GM21529 (cell line): ENCODE measurements at regions not wholly inside any gene's neighbourhood (a gene's known extent, or its start where the extent isn't known, plus 50 kb on each side); places are given as distances from the start of the nearest gene placed in this dataset.

Experiments
- ATAC-seq: cut with Tn5 transposase; IDR thresholded peaks from one replicate; pipeline ENCODE4 v1.9.1; 2021; ENCODE audit not compliant: unreplicated experiment

GRCh38 chr4:137333031-137333430, 199.3 kb downstream of the PCDH18 start:
- ATAC-seq = no peak

DNA sequence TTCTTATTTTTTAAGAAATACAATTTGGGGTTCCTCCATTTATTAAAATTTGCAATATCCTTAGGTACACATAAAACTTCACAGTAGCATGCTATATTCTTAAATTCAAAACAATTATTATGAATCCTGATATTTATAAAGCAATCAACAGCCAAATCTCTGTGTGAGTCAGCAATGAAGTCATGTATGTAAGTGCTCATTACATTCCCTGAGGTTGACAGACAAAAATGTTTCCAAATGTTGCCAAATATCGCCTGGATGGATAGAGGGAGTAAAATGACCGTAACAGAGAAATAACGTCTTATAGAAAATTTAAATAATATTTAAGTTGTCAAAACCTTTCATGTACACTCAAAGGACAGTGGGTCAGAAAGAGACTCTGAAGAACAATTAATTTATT, 220.0 kb downstream of the PCDH18 start:
- ATAC-seq = no peak

DNA sequence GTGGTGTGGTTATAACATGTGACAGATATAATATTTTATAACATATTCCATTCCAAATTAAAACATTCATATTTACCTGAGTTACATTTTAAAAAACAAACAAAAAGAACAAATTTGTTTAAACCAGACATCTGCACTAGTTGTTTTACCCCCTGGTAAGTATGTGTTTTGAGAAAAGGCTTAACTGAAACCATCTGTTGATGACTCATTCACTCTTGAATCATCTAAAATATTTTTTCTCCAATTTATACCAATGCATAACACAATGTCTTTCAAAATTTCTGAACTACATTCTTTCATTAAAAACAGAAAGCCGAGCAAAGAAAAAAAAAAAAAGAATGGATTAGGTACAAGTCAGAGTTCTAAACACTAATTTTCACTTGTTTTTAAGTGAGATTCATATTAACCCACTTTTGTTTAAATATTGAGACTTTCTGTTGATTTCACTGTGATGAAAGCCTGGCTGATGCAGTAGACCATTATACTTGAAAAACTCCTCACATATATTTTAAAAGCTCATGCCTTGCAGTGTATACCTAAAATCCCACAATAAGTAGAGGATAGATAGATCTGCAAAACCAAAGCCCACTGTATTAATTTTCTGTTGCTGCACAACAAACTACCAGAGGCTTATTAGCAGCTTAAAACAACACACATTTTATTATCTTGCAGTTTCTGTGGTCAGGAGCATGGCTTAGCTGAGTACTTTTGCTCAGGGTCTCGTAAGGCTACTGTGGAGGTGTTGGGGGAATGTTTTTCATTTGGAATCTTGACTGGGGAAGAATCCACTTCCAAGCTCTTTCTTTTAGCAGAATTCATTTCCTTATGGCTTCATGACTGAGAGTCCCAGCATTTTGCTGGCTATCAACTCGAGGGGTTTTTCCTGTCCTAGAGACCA, 221.5 kb downstream of the PCDH18 start:
- no peak for ATAC-seq

DNA sequence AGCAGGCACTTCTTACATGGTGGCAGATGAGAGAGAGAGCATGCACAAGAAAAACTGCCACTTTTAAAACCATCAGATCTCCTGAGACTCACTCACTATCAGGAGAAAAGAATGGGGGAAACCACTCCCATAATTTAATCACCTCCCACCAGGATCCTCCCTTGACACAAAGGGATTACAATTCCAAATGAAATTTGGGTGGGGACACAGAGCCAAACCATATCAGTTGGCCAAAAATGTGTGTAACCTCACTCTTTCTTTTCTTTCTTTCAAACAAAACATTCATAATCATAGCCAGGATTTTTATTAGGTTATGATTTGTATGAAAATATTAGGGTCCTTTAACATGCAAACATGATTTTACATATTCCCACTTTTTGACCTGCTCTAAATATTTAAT, 222.1 kb downstream of the PCDH18 start:
- no peak for ATAC-seq

GRCh38 chr4:137309424-137309823, 222.9 kb downstream of the PCDH18 start:
- ATAC-seq = no peak

DNA sequence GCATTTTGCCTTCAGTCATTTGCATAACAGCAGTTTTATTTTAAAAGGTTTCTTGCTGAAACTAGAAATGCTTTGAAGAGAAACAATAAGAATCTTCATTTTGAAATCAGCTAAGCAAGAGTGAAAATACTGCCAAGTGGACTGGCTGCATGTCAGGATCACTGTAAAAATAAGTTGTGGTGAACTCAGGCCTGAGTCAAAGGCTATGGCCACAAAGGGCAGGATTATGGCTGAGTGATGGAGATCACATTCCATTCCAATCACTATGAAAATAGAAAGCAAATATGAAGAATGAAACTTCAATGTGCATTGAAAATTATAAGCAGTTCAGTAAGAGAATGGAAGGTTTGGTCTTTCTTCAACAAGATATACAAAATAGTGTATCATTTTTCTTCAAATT, 224.5 kb downstream of the PCDH18 start:
- no peak for ATAC-seq

DNA sequence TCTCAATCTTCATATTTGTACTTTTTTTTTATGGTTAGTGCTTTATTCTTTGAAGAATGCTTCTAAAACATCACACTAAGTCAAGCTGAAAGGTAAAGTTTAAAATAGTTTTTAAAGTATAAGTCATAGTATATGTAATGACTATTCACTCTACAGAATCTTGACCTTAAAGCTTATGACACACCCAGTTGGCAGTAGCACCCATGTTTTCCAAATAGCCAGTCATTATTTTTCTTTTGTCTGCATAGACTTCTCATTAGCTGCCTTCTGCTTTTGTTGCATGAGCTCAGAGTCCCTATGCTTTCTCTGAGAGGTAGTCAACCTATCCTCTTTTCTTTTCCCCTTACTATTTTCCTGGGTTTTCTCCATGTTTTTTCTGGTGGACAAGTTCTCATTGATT, 231.5 kb downstream of the PCDH18 start:
- no peak for ATAC-seq

DNA sequence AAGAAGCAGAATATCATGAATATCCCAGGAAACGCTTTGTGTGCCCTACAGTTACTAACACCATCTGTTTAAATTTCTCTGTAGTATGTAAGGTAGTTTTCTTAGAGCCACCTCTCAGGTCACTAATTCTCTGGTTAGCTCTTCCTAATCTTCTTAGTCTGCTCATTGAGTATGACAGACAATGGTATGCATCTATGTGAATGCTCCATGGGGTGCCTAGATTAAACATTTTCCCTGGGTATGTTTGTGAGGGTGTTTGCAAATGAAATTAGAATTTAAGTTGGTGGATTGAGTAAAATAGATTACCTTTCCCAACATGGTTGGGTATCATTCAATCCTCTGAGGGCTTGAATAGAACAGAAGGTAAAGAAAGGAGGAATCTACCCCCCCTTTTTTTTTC, 233.0 kb downstream of the PCDH18 start:
- no peak for ATAC-seq

- no peak for ATAC-seq
Observed at GRCh38 chr4:137293281-137293680, 239.0 kb downstream of the PCDH18 start.

- no peak for ATAC-seq
Observed at GRCh38 chr4:137283737-137284136, 248.6 kb downstream of the PCDH18 start.

- ATAC-seq = no peak
Observed at GRCh38 chr4:137278431-137278830, 253.9 kb downstream of the PCDH18 start.

- ATAC-seq = no peak
Observed at GRCh38 chr4:137274404-137274803, 257.9 kb downstream of the PCDH18 start.

GRCh38 chr4:137267024-137267423, 265.3 kb downstream of the PCDH18 start:
- no peak for ATAC-seq

DNA sequence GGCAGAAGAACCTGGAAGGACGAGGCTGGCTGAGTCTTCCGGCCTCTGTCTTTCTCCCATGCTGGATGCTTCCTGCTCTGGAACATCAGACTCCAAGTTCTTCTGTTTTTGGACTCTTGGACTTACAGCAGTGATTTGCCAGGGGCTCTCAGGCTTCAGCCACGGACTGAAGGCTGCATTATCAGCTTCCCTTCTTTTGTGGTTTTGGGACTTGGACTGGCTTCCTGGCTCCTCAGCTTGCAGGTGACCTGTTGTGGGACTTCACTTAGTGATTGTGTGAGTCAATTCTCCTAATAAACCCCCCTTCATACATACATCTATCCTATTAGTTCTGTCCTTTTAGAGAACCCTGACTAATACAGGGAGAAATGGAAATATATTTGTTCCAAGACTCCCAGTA, 265.8 kb downstream of the PCDH18 start:
- ATAC-seq = no peak

GRCh38 chr4:137263206-137263605, 269.1 kb downstream of the PCDH18 start:
- ATAC-seq = no peak

GRCh38 chr4:137253949-137254348, 278.3 kb downstream of the PCDH18 start:
- ATAC-seq = no peak

GRCh38 chr4:137249112-137249511, 283.2 kb downstream of the PCDH18 start:
- ATAC-seq = no peak

DNA sequence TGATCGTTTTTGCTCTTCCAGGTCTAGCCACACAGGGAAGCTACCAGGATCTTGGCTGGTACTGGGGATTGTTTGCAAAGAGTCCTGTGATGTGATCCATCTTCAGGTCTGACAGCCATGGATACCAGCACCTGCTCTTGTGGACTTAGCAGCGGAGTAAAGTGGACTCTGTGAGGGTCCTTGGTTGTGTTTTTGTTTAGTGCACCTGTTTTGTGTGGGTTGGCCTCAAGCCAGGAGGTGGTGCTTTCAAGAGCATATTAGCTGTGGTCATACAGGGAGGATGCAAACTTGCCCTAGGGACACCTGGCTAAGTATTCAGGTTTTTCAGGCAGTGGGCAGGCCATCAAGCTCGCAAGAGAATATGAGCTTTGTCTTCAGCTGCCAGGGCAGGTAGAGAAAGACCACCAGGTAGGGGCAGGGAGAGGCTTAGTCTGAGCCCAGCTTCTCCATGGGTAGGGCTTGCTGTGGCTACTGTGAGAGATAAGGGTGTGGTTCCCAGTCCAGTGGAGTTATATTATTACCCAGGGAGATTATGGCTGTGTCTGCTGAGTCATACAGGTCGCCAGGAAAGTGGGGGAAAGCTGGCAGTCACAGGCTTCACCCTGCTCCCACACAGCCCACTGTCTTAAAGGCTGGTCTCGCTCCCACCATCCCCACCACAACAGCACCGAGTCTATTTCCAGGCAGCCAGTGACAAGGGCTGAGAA, 293.7 kb downstream of the PCDH18 start:
- no peak for ATAC-seq

- ATAC-seq = no peak
Observed at GRCh38 chr4:137226900-137227299, 305.4 kb downstream of the PCDH18 start.

GRCh38 chr4:137226221-137226620, 306.1 kb downstream of the PCDH18 start:
- no peak for ATAC-seq

DNA sequence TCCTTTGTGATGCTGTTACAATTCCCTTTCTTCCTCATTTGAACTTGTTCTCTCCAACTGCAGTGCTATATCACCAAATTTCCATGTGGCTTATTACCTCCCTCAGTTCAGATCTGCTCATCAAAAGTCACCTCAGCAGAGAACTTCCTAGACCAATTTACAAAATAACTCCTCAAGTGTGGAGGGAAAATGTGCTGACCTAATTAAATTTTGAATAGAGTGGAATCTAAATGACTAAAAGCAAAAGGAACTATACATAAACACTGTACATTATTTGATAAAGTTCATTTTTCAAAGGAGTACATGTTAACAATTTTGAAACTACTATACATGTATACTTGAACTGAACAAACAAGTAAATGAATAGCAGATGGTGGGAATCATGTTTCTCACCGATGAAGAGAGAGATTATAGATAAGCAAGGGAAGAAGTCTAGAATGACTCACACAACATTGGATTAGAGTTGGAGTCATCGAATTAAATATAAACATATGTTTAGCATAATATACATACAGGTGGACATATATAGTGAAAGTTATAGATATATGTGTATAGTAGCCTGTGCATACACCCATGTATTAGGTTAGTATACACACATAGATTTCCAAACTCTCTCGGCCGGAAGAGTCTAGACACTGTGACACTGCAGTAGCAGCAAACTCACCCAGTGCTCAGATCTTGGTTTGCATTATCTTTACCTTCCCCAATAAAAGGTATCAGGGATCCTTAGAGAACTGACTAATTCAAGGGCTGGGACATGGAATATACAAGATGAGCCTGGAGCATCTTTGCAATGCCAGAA, 318.7 kb downstream of the PCDH18 start:
- ATAC-seq = no peak

- ATAC-seq = no peak
Observed at GRCh38 chr4:137212601-137213000, 319.7 kb downstream of the PCDH18 start.
